Panc1 (cell line): ENCODE measurements at regions not wholly inside any gene's neighbourhood (a gene's known extent, or its start where the extent isn't known, plus 50 kb on each side); places are given as distances from the start of the nearest gene placed in this dataset.

Source experiments
- ATAC-seq: fragments of 200-7000 bp; cut with Tn5 transposase; 2 replicates; pipeline ENCODE4 v1.9.1; 2020; ENCODE audit warnings: mild to moderate bottlenecking, moderate library complexity
- BruUV-seq: library from RNA; stranded (reverse); fragments of 400-500 nt; replicated peaks from 2 replicates; lab custom pipeline; 2021; lab: Mats Ljungman, UMichigan
- CTCF ChIA-PET: fragments of 300-600 bp; sonication (Branson Sonifier 250); formaldehyde crosslinking; loops from one replicate; lab custom pipeline; 2022; ENCODE audit warnings: antibody characterized with exemption; lab: Charles Lee
- POLR2A ChIA-PET: fragments of 300-600 bp; sonication (Branson Sonifier 250); formaldehyde crosslinking; loops from one replicate; lab custom pipeline; 2022; ENCODE audit warnings: antibody characterized with exemption; lab: Charles Lee
- DNase-seq: peaks from one replicate; pipeline ENCODE4 v3.0.0-alpha.2; 2010; ENCODE audit warnings: low read depth, low spot score
- H3K27ac ChIP-seq: 2 replicates; pipeline ENCODE4 v1.5.1; 2011; ENCODE audit warnings: mild to moderate bottlenecking, low read length, inconsistent platforms
- H3K27me3 ChIP-seq: fragments of 200-500 bp; sonication (Bioruptor generic); 2 replicates; pipeline ENCODE4 v1.6.0; 2014; ENCODE audit warnings: low read length, inconsistent platforms; ENCODE audit not compliant: control insufficient read depth, insufficient read depth
- H3K36me3 ChIP-seq: fragments of 200-500 bp; sonication (Bioruptor generic); 2 replicates; pipeline ENCODE4 v1.5.1; 2014; ENCODE audit warnings: inconsistent platforms, mild to moderate bottlenecking, low read length, moderate library complexity; ENCODE audit not compliant: control insufficient read depth, insufficient read depth
- H3K4me1 ChIP-seq: 2 replicates; pipeline ENCODE4 v1.5.1; 2011; ENCODE audit warnings: inconsistent platforms, mild to moderate bottlenecking, low read length, moderate library complexity; ENCODE audit not compliant: control insufficient read depth, insufficient read depth
- H3K4me3 ChIP-seq, 2 experiments: 2 replicates each; pipeline ENCODE4 v1.5.1; 2011 to 2012; ENCODE audit warnings: low read depth in 2 of 2, low read length in 2 of 2, mild to moderate bottlenecking in 2 of 2, inconsistent platforms in 1 of 2, moderate library complexity in 1 of 2
- H3K9me3 ChIP-seq: fragments of 200-500 bp; sonication (Bioruptor generic); 2 replicates; pipeline ENCODE4 v1.5.1; 2014; ENCODE audit warnings: low read depth, mild to moderate bottlenecking, inconsistent platforms, low read length, moderate library complexity; ENCODE audit not compliant: control insufficient read depth, insufficient read depth
- POLR2AphosphoS5 ChIP-seq: IDR thresholded peaks from 2 replicates; pipeline ENCODE4 v1.6.1; 2012; ENCODE audit warnings: mild to moderate bottlenecking, low read depth, low read length, moderate library complexity
- SIN3A ChIP-seq: IDR thresholded peaks from 2 replicates; pipeline ENCODE4 v1.6.1; 2012; ENCODE audit warnings: low read depth, mild to moderate bottlenecking, low read length, moderate library complexity, borderline replicate concordance; ENCODE audit not compliant: insufficient read depth
- TCF7L2 ChIP-seq: IDR thresholded peaks from 2 replicates; pipeline ENCODE4 v1.6.1; 2011; ENCODE audit warnings: mild to moderate bottlenecking, low read depth, low read length, inconsistent platforms
- in situ Hi-C: cut with HindIII; loops from 2 replicates; pipeline ENCODE4 v1.10.0; 2016; ENCODE audit warnings: low sequenced_read_pairs, low pct_unique_long_range_greater_than_20kb
- intact Hi-C: fragments of 100-400 bp; cut with micrococcal nuclease; formaldehyde crosslinking; loops from one replicate; pipeline ENCODE4 v1.10.0; 2022; ENCODE audit not compliant: unreplicated experiment
- TF ChIP-seq, protein P1 (sequence below), 2 experiments: IDR thresholded peaks; 2 replicates each; pipeline ENCODE4 v1.6.1; 2011 to 2012; ENCODE audit warnings: low read depth in 2 of 2, control low read depth in 1 of 2, low read length in 1 of 2, mild to moderate bottlenecking in 1 of 2, moderate library complexity in 1 of 2; ENCODE audit not compliant: insufficient read depth in 1 of 2
- TF ChIP-seq, protein P2 (sequence below): fragments of 450-650 bp; IDR thresholded peaks from 2 replicates; pipeline ENCODE4 v1.5.1; 2017; ENCODE audit warnings: mild to moderate bottlenecking

- intact Hi-C loops: no loop called here
- ATAC-seq: no peak
- no peaks in the 10 kb centered on the region for H3K9me3 ChIP-seq
- no peaks in the 10 kb centered on the region for H3K36me3 ChIP-seq
- in situ Hi-C loops: no loop called here
- no peak for DNase-seq
- TF ChIP-seq, protein P1, sequence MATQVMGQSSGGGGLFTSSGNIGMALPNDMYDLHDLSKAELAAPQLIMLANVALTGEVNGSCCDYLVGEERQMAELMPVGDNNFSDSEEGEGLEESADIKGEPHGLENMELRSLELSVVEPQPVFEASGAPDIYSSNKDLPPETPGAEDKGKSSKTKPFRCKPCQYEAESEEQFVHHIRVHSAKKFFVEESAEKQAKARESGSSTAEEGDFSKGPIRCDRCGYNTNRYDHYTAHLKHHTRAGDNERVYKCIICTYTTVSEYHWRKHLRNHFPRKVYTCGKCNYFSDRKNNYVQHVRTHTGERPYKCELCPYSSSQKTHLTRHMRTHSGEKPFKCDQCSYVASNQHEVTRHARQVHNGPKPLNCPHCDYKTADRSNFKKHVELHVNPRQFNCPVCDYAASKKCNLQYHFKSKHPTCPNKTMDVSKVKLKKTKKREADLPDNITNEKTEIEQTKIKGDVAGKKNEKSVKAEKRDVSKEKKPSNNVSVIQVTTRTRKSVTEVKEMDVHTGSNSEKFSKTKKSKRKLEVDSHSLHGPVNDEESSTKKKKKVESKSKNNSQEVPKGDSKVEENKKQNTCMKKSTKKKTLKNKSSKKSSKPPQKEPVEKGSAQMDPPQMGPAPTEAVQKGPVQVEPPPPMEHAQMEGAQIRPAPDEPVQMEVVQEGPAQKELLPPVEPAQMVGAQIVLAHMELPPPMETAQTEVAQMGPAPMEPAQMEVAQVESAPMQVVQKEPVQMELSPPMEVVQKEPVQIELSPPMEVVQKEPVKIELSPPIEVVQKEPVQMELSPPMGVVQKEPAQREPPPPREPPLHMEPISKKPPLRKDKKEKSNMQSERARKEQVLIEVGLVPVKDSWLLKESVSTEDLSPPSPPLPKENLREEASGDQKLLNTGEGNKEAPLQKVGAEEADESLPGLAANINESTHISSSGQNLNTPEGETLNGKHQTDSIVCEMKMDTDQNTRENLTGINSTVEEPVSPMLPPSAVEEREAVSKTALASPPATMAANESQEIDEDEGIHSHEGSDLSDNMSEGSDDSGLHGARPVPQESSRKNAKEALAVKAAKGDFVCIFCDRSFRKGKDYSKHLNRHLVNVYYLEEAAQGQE (IDR thresholded peaks at IDR 0.05; ENCODE audit: insufficient read depth in 1 of 2, low read depth in 2 of 2, low read length in 1 of 2): no peak
- TF ChIP-seq TCF7L2 (no peak), SIN3A (no peak), POLR2AphosphoS5 (no peak)
- TF ChIP-seq, protein P2, sequence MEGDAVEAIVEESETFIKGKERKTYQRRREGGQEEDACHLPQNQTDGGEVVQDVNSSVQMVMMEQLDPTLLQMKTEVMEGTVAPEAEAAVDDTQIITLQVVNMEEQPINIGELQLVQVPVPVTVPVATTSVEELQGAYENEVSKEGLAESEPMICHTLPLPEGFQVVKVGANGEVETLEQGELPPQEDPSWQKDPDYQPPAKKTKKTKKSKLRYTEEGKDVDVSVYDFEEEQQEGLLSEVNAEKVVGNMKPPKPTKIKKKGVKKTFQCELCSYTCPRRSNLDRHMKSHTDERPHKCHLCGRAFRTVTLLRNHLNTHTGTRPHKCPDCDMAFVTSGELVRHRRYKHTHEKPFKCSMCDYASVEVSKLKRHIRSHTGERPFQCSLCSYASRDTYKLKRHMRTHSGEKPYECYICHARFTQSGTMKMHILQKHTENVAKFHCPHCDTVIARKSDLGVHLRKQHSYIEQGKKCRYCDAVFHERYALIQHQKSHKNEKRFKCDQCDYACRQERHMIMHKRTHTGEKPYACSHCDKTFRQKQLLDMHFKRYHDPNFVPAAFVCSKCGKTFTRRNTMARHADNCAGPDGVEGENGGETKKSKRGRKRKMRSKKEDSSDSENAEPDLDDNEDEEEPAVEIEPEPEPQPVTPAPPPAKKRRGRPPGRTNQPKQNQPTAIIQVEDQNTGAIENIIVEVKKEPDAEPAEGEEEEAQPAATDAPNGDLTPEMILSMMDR: no peak
- H3K27me3 ChIP-seq: peaks cover 2% of the 10 kb centered on the region
- H3K4me3 ChIP-seq: no peak overlapping the region; a peak in 1 of 4 replicates
- H3K27ac ChIP-seq: no peak overlapping the region
- ChIA-PET CTCF (no interaction called here), POLR2A (no interaction called here)
- peaks cover 5% of the 10 kb centered on the region for H3K4me1 ChIP-seq
- no TSS peak for BruUV-seq
These were observed 69.7 kb upstream of the ERG start for GRCh38 chr21:38567970-38568360.

DNA sequence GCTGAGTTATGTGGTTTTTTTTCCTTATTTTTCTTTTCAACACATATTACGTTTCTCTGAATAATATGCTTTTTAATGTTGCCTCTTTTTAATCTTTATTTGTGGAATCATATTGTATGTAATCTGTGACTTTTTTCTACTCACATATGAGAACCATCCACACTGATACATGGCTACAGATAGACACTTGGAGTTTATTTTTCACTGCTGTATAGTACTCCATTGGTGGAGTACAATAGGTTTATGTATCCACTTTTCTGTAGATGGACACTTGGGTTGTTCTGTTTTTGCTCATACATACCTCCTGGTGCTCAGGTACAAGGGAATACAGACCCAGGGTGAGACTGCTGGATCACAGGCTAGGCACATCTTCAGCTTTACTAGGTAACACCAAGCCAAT lies 71.5 kb upstream of the ERG start:
- Histone ChIP-seq H3K27me3 (peaks cover 2% of the 10 kb centered on the region), H3K4me1 (peaks cover 5% of the 10 kb centered on the region), H3K4me3 (no peak overlapping the region), H3K36me3 (no peaks in the 10 kb centered on the region), H3K27ac (no peak overlapping the region), H3K9me3 (no peaks in the 10 kb centered on the region)
- ATAC-seq (no peak), DNase-seq (no peak)
- intact Hi-C loops: no loop called here
- POLR2A ChIA-PET: no interaction called here
- CTCF ChIA-PET: no interaction called here
- TF ChIP-seq SIN3A (no peak), POLR2AphosphoS5 (no peak), TCF7L2 (no peak)
- TF ChIP-seq, protein P1 (IDR thresholded peaks at IDR 0.05; ENCODE audit: insufficient read depth in 1 of 2, low read depth in 2 of 2, low read length in 1 of 2): no peak
- TF ChIP-seq, protein P2: no peak
- BruUV-seq: no TSS peak
- in situ Hi-C loops: no loop called here
